Right lobe of liver (tissue), 6 donors: ENCODE measurements at regions not wholly inside any gene's neighbourhood (a gene's known extent, or its start where the extent isn't known, plus 50 kb on each side); places are given as distances from the start of the nearest gene placed in this dataset.
A peak's percentile ranks its signal among the peaks of the same experiment; 100 is the strongest.

Experiments
- ATAC-seq, 4 donors: fragments of 200-7000 bp; cut with Tn5 transposase; one replicate each; pipeline ENCODE4 v1.9.1; 2020; ENCODE audit warnings: mild to moderate bottlenecking in 4 of 4, moderate library complexity in 4 of 4
- DNase-seq, 3 donors: peaks; one replicate each; pipeline ENCODE4 v3.0.0-alpha.2; 2020
- H3K27ac ChIP-seq, 3 donors: fragments of 200-600 bp; one replicate each; pipeline ENCODE4 v1.8.0; 2022
- H3K27me3 ChIP-seq, 2 donors: fragments of 200-600 bp; one replicate each; pipeline ENCODE4 v1.8.0; 2022
- H3K36me3 ChIP-seq, 4 donors: fragments of 200-600 bp; sonication (generic) in 1 of 4; one replicate each; pipeline versions ENCODE4 v1.5.1 to v1.8.0; 2017 to 2022; ENCODE audit warnings: control low read depth in 1 of 4
- H3K4me1 ChIP-seq, 4 donors: fragments of 200-600 bp; sonication (generic) in 1 of 4; one replicate each; pipeline versions ENCODE4 v1.5.1 to v1.8.0; 2017 to 2022; ENCODE audit warnings: control low read depth in 1 of 4
- H3K4me3 ChIP-seq, 3 donors: fragments of 200-600 bp; one replicate each; pipeline ENCODE4 v1.8.0; 2022
- H3K9me3 ChIP-seq, 4 donors: fragments of 200-600 bp; sonication (generic) in 1 of 4; one replicate each; pipeline versions ENCODE4 v1.5.1 to v1.8.0; 2017 to 2022; ENCODE audit warnings: control low read depth in 1 of 4
- POLR2A ChIP-seq: fragments of 450-650 bp; IDR thresholded peaks from one replicate; pipeline ENCODE4 v1.6.1; 2017; ENCODE audit warnings: antibody characterized with exemption, mild to moderate bottlenecking
- WGBS: methylation state at CpG from one replicate; pipeline ENCODE4 v1.1.6; 2018; ENCODE audit warnings: low coverage, low lambda C conversion rate; ENCODE audit not compliant: insufficient coverage; ENCODE audit errors: missing lambda C conversion rate; 5-methylcytosine and 5-hydroxymethylcytosine counted together
- intact Hi-C, 2 donors: fragments of 100-400 bp; cut with DNase I; formaldehyde crosslinking; loops; one replicate each; pipeline versions ENCODE4 v1.11.2 to v1.14.1; 2022
- TF ChIP-seq, protein P1 (sequence below), 4 donors: fragments of 200-600 bp in 3 of 4; fragments of 450-650 bp in 1 of 4; IDR thresholded peaks; one replicate each; pipeline versions ENCODE4 v1.5.1 to v1.8.0; 2016 to 2022; ENCODE audit warnings: antibody characterized with exemption in 4 of 4, mild to moderate bottlenecking in 2 of 4
- donor health status: DM: no; HTN: yes; CAD: no.
- donor health status: DM: no; HTN: no; CAD: no.
- donor health status: DM: no; HTN: no; CAD: no.
- donor health status: DM: no; HTN: yes; CAD: no.
- donor health status: DM: no; HTN: yes; CAD: no.

GRCh38 chr6:169906004-169906687 is 154.7 kb downstream of the ERMARD start:
- ATAC-seq (peak in 2 of 4 donors; percentile 5 to 31), DNase-seq (no peak)
- Histone ChIP-seq H3K27ac (peak overlapping the region in 2 of 3 donors; percentile 57 to 80), H3K4me3 (no peak overlapping the region), H3K36me3 (no peaks in the 10 kb centered on the region), H3K4me1 (peaks cover 0 to 24% (median 17%) of the 10 kb centered on the region in 4 donors), H3K9me3 (no peaks in the 10 kb centered on the region), H3K27me3 (no peaks in the 10 kb centered on the region)
- 79% methylated on average over 12 of the region's 24 CpGs for WGBS
- TF ChIP-seq, protein P1, sequence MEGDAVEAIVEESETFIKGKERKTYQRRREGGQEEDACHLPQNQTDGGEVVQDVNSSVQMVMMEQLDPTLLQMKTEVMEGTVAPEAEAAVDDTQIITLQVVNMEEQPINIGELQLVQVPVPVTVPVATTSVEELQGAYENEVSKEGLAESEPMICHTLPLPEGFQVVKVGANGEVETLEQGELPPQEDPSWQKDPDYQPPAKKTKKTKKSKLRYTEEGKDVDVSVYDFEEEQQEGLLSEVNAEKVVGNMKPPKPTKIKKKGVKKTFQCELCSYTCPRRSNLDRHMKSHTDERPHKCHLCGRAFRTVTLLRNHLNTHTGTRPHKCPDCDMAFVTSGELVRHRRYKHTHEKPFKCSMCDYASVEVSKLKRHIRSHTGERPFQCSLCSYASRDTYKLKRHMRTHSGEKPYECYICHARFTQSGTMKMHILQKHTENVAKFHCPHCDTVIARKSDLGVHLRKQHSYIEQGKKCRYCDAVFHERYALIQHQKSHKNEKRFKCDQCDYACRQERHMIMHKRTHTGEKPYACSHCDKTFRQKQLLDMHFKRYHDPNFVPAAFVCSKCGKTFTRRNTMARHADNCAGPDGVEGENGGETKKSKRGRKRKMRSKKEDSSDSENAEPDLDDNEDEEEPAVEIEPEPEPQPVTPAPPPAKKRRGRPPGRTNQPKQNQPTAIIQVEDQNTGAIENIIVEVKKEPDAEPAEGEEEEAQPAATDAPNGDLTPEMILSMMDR (IDR thresholded peaks at IDR 0.05), result no peak
- no peak for TF ChIP-seq POLR2A
- intact Hi-C loops, result no loop called here

GRCh38 chr6:169905041-169905807 is 153.8 kb downstream of the ERMARD start:
- TF ChIP-seq, protein P1 (IDR thresholded peaks at IDR 0.05), result no peak
- no peak for TF ChIP-seq POLR2A
- Histone ChIP-seq H3K4me1 (peaks cover 0 to 24% (median 17%) of the 10 kb centered on the region in 4 donors), H3K36me3 (no peaks in the 10 kb centered on the region), H3K4me3 (no peak overlapping the region), H3K9me3 (no peaks in the 10 kb centered on the region), H3K27me3 (no peaks in the 10 kb centered on the region), H3K27ac (peak overlapping the region; percentile 76 to 80 (median 78))
- DNase-seq (peak; percentile 78 to 89 (median 87)), ATAC-seq (peak; percentile 85 to 89 (median 87))
- 18% methylated on average over 4 of the region's 20 CpGs for WGBS
- intact Hi-C loops, result no loop called here

GRCh38 chr6:169904051-169904922 is 152.9 kb downstream of the ERMARD start:
- ATAC-seq, result peak; percentile 63 to 79 (median 64)
- Histone ChIP-seq H3K4me1 (peaks cover 0 to 24% (median 17%) of the 10 kb centered on the region in 4 donors), H3K4me3 (no peak overlapping the region), H3K27me3 (no peaks in the 10 kb centered on the region), H3K27ac (peak overlapping the region; percentile 76 to 80 (median 78)), H3K36me3 (no peaks in the 10 kb centered on the region), H3K9me3 (no peaks in the 10 kb centered on the region)
- TF ChIP-seq POLR2A, result no peak
- TF ChIP-seq, protein P1 (IDR thresholded peaks at IDR 0.05), result no peak
- intact Hi-C loops, result no loop called here
- DNase-seq, result peak; percentile 66 to 86 (median 85)
- 67% methylated on average over 16 of the region's 18 CpGs for WGBS

GRCh38 chr6:169903122-169903521 is 151.7 kb downstream of the ERMARD start:
- Histone ChIP-seq H3K4me3 (no peak overlapping the region), H3K36me3 (no peaks in the 10 kb centered on the region), H3K4me1 (peaks cover 0 to 24% (median 17%) of the 10 kb centered on the region in 4 donors), H3K27me3 (no peaks in the 10 kb centered on the region), H3K27ac (no peak overlapping the region), H3K9me3 (no peaks in the 10 kb centered on the region)
- ATAC-seq, result no peak
- WGBS, result 89% methylated on average over 7 of the region's 18 CpGs
- DNase-seq, result no peak
- intact Hi-C loops, result no loop called here
- TF ChIP-seq, protein P1 (IDR thresholded peaks at IDR 0.05), result no peak
- TF ChIP-seq POLR2A, result no peak
